ENCODE measurements at regions not wholly inside any gene's neighbourhood (a gene's known extent, or its start where the extent isn't known, plus 50 kb on each side); places are given as distances from the start of the nearest gene placed in this dataset.
A peak's percentile ranks its signal among the peaks of the same experiment; 100 is the strongest.

DNA sequence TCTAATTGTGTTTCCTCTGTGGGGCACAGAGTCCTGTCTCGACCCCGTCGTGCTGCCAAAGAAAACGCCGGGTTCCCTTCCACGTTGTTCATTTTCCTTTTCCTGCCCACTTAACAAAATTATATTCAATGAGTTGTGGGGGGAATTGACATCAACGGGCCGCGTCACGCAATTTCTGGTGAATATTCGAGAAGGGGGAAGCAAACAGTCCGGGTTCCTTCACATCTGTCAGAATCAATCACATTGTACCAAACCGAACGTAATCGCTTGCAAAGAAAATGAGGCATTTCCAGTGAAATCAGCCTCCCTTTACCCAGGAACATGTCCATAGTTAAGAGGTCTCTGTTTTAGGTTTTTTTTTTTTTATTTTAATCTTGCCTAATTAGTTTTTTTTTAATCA lies 243.5 kb downstream of the SHOX start:
- Mint-ChIP-seq H3K27me3 (ENCODE audit: unreplicated experiment) (no peaks in the 10 kb centered on the region), H3K4me1 (ENCODE audit: unreplicated experiment) (no peaks in the 10 kb centered on the region), H3K36me3 (ENCODE audit: unreplicated experiment) (no peaks in the 10 kb centered on the region), H3K4me3 (ENCODE audit: unreplicated experiment) (no peak overlapping the region), H3K27ac (ENCODE audit: unreplicated experiment) (no peak overlapping the region), H3K9me3 (ENCODE audit: unreplicated experiment) (peaks cover 10% of the 10 kb centered on the region)
- TF ChIP-seq, protein P1, sequence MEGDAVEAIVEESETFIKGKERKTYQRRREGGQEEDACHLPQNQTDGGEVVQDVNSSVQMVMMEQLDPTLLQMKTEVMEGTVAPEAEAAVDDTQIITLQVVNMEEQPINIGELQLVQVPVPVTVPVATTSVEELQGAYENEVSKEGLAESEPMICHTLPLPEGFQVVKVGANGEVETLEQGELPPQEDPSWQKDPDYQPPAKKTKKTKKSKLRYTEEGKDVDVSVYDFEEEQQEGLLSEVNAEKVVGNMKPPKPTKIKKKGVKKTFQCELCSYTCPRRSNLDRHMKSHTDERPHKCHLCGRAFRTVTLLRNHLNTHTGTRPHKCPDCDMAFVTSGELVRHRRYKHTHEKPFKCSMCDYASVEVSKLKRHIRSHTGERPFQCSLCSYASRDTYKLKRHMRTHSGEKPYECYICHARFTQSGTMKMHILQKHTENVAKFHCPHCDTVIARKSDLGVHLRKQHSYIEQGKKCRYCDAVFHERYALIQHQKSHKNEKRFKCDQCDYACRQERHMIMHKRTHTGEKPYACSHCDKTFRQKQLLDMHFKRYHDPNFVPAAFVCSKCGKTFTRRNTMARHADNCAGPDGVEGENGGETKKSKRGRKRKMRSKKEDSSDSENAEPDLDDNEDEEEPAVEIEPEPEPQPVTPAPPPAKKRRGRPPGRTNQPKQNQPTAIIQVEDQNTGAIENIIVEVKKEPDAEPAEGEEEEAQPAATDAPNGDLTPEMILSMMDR (IDR thresholded peaks at IDR 0.05) = no peak
- DNase-seq (ENCODE audit: extremely low spot score, unreplicated experiment) = no peak

DNA sequence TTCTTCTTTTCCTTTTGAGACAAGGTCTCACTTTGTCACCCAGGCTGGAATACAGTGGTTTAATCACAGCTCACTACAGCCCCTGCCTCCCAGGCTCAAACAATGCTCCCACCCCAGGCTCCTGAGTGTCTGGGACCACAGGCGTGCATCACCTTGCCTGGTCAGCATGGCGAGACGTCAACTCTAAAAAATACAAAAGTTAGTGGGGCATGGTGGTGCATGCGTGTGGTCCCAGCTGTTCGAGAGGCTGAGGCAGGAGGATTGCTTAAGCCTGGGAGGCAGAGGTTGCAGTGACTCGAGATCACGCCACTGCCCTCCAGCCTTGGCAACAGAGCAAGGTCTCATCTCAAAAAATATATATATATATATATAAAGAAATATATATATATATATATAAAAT lies 242.4 kb downstream of the SHOX start:
- no peak for DNase-seq (ENCODE audit: extremely low spot score, unreplicated experiment)
- Mint-ChIP-seq H3K4me3 (ENCODE audit: unreplicated experiment) (no peak overlapping the region), H3K27ac (ENCODE audit: unreplicated experiment) (no peak overlapping the region), H3K27me3 (ENCODE audit: unreplicated experiment) (no peaks in the 10 kb centered on the region), H3K9me3 (ENCODE audit: unreplicated experiment) (peaks cover 10% of the 10 kb centered on the region), H3K4me1 (ENCODE audit: unreplicated experiment) (no peaks in the 10 kb centered on the region), H3K36me3 (ENCODE audit: unreplicated experiment) (no peaks in the 10 kb centered on the region)
- TF ChIP-seq, protein P1 (IDR thresholded peaks at IDR 0.05) = no peak

DNA sequence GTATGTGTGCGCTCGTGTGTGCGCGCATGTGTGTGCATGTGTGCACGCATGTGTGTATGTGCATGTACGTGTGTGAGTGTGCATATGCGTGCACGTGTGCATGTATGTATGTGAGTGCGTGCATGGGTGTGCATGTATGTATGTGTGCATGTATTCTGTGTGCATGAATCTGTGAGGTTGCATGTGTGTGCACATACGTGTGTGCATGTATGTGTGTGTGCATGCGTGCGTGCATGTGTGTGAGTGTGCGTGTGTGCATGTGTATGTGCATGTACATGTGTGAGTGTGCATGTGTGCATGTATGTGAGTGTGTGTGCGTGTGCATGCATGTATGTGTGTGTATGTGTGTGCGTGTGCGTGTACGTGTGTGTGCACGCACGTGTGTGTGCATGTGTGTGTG lies 241.5 kb downstream of the SHOX start:
- no peak overlapping the region for H3K4me3 Mint-ChIP-seq (ENCODE audit: unreplicated experiment)
- no peaks in the 10 kb centered on the region for H3K36me3 Mint-ChIP-seq (ENCODE audit: unreplicated experiment)
- peak; percentile 40 for DNase-seq (ENCODE audit: extremely low spot score, unreplicated experiment)
- peaks cover 10% of the 10 kb centered on the region for H3K9me3 Mint-ChIP-seq (ENCODE audit: unreplicated experiment)
- H3K27ac Mint-ChIP-seq (ENCODE audit: unreplicated experiment) = no peak overlapping the region
- H3K4me1 Mint-ChIP-seq (ENCODE audit: unreplicated experiment) = no peaks in the 10 kb centered on the region
- TF ChIP-seq, protein P1 (IDR thresholded peaks at IDR 0.05) = no peak
- no peaks in the 10 kb centered on the region for H3K27me3 Mint-ChIP-seq (ENCODE audit: unreplicated experiment)

DNA sequence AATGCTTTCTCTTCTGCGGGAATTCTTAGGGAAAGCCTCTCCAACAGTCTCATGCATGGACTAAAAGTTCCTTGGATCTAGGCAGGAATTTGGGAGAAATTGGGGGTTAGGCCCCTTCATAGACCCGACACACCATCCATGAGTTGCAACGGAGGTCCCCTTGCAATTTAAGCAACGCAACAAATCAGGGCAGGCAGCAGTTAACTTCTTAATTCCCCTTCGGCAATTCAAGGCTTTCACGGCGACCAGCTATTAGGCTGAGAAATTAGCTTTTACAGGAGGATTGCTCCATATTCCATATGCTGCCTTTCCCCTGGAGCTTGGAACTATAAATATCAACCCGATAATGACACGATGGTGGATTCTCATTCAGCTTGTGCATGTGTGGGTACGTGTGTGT lies 241.0 kb downstream of the SHOX start:
- Mint-ChIP-seq H3K9me3 (ENCODE audit: unreplicated experiment) (peaks cover 10% of the 10 kb centered on the region), H3K4me3 (ENCODE audit: unreplicated experiment) (no peak overlapping the region), H3K27ac (ENCODE audit: unreplicated experiment) (no peak overlapping the region), H3K36me3 (ENCODE audit: unreplicated experiment) (no peaks in the 10 kb centered on the region), H3K4me1 (ENCODE audit: unreplicated experiment) (no peaks in the 10 kb centered on the region), H3K27me3 (ENCODE audit: unreplicated experiment) (no peaks in the 10 kb centered on the region)
- no peak for DNase-seq (ENCODE audit: extremely low spot score, unreplicated experiment)
- TF ChIP-seq, protein P1 (IDR thresholded peaks at IDR 0.05) = no peak

DNA sequence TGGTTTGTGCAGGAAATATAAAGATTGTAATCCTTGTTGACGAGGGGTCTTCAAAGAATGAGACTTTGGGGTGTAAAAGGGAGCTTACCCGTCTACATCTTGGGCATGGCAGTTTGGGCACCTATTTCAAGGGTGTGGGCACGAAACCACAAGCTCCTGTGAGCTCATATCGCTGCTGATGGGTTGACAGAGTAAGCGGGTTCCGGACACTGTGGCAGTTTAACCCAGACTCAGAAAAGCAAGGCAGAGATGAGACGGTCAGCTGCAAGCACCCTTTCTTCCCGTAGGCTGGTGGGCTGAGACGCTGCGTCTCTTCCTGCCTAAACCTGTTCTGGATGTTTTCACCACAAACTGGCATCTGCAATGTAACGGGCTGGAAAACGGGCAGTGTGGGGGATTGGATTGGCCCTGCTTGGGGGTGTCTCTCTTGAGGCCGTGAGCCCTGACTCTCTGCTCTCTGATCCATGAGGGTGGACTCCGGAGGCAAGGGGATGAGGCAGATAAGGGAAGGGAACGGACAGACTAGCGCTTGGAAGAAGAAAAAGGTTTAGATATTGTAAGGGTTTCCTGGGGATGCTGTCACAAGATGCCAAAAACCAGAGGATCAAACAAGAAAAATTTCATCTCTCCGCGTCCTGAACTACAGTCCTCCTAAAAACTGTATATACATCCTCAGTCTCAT lies 237.5 kb downstream of the SHOX start:
- no peaks in the 10 kb centered on the region for H3K4me1 Mint-ChIP-seq (ENCODE audit: unreplicated experiment)
- TF ChIP-seq, protein P1 (IDR thresholded peaks at IDR 0.05) = no peak

More for the DNA sequence above, 237.5 kb downstream of the SHOX start:
- DNase-seq (ENCODE audit: extremely low spot score, unreplicated experiment) = peak; percentile 72
- H3K9me3 Mint-ChIP-seq (ENCODE audit: unreplicated experiment) = peaks cover 10% of the 10 kb centered on the region
- H3K4me3 Mint-ChIP-seq (ENCODE audit: unreplicated experiment) = no peak overlapping the region
- no peaks in the 10 kb centered on the region for H3K36me3 Mint-ChIP-seq (ENCODE audit: unreplicated experiment)
- no peaks in the 10 kb centered on the region for H3K27me3 Mint-ChIP-seq (ENCODE audit: unreplicated experiment)
- H3K27ac Mint-ChIP-seq (ENCODE audit: unreplicated experiment) = no peak overlapping the region

Measured in osteocyte (in vitro differentiated cells).